ENCODE measurements at regions not wholly inside any gene's neighbourhood (a gene's known extent, or its start where the extent isn't known, plus 50 kb on each side); places are given as distances from the start of the nearest gene placed in this dataset.

DNA sequence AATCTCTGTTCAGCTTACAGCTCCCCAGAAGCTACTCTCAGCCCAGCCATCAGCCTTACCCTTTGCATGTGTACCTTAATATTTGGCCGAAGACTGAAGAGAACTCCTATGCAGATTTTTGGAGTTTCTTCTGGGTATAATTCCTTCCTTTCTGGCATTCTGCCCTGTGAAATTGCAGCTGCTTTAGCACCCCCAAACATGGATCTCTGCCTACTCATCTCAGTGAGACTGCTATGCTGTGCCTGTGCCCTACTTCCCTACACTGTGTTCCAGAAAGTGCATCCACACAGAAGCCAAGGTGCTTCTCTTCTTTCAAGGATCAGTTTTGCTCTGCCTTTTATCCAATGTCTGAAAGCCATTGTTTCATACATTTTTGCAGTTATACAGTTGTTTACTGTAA is 81.6 kb downstream of the NPY start:
- TF ChIP-seq, protein P1, sequence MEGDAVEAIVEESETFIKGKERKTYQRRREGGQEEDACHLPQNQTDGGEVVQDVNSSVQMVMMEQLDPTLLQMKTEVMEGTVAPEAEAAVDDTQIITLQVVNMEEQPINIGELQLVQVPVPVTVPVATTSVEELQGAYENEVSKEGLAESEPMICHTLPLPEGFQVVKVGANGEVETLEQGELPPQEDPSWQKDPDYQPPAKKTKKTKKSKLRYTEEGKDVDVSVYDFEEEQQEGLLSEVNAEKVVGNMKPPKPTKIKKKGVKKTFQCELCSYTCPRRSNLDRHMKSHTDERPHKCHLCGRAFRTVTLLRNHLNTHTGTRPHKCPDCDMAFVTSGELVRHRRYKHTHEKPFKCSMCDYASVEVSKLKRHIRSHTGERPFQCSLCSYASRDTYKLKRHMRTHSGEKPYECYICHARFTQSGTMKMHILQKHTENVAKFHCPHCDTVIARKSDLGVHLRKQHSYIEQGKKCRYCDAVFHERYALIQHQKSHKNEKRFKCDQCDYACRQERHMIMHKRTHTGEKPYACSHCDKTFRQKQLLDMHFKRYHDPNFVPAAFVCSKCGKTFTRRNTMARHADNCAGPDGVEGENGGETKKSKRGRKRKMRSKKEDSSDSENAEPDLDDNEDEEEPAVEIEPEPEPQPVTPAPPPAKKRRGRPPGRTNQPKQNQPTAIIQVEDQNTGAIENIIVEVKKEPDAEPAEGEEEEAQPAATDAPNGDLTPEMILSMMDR (IDR thresholded peaks at IDR 0.05), result no peak
- TF ChIP-seq POLR2AphosphoS5 (IDR thresholded peaks at IDR 0.05), result no peak

All from stomach (tissue), 4 donors.